ENCODE measurements at regions not wholly inside any gene's neighbourhood (a gene's known extent, or its start where the extent isn't known, plus 50 kb on each side); places are given as distances from the start of the nearest gene placed in this dataset.

DNA sequence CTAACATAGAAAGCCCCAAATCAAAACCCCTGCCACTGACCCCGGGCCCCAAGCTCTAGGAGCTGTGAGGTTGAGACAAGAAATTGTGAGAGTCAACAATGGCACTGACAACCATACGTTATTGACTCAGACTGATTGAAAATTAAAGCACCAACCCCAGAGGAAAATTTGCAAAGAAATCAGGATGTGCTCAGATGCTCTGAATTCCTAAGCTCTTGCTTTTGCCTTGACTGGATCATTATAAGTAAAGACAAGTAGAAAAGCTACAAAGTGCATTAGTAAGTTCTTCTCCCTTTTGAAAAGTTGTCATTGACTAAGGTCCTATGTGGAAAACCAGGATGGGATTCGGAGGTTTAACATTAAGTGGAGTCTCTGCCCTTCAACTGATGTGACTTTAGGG is 130.2 kb downstream of the SAMD9 start:
- TF ChIP-seq, protein P1, sequence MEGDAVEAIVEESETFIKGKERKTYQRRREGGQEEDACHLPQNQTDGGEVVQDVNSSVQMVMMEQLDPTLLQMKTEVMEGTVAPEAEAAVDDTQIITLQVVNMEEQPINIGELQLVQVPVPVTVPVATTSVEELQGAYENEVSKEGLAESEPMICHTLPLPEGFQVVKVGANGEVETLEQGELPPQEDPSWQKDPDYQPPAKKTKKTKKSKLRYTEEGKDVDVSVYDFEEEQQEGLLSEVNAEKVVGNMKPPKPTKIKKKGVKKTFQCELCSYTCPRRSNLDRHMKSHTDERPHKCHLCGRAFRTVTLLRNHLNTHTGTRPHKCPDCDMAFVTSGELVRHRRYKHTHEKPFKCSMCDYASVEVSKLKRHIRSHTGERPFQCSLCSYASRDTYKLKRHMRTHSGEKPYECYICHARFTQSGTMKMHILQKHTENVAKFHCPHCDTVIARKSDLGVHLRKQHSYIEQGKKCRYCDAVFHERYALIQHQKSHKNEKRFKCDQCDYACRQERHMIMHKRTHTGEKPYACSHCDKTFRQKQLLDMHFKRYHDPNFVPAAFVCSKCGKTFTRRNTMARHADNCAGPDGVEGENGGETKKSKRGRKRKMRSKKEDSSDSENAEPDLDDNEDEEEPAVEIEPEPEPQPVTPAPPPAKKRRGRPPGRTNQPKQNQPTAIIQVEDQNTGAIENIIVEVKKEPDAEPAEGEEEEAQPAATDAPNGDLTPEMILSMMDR (IDR thresholded peaks at IDR 0.05), result no peak
- no peak for TF ChIP-seq POLR2A (IDR thresholded peaks at IDR 0.05)
